ENCODE measurements at regions not wholly inside any gene's neighbourhood (a gene's known extent, or its start where the extent isn't known, plus 50 kb on each side); places are given as distances from the start of the nearest gene placed in this dataset.
"Not testable (repeated sequence)": the region's sequence is repeated elsewhere in the genome, so short reads cannot be mapped to it uniquely, and the experiment has no call there.

DNA sequence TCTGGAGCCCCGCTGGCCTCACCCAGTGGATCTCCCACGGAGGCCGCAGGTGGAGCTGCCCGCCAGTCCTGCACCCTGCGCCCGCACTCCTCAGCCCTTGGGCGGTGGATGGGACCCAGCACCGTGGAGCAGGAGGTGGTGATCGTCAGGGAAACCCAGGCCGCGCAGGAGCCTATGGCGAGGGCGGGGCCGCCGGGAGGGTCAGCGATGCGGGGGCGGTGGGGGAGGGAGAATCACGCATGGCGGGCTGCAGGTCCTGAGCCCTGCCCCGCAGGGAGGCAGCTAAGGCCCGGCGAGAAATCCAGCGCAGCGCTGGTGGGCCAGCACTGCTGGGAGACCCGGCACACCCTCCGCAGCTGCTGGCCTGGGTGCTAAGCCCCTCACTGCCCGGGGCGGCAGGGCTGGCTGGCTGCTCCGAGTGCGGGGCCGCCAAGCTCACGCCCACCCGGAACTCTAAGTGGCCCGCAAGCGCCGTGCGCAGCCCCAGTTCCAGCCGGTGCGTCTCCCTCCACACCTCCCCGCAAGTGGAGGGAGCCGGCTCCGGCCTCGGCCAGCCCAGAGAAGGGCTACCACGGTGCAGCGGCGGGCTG is 524.8 kb upstream of the TPK1 start:
- Histone ChIP-seq H3K36me3 (no peaks in the 10 kb centered on the region), H3K4me3 (no peak overlapping the region), H3K27ac (no peak overlapping the region), H3K9me3 (ENCODE audit: low read depth) (no peaks in the 10 kb centered on the region), H3K4me1 (ENCODE audit: low read depth) (no peaks in the 10 kb centered on the region), H3K27me3 (no peaks in the 10 kb centered on the region)
- no peak for DNase-seq (ENCODE audit: low read depth in 1 of 2, low spot score in 1 of 2)
- TF ChIP-seq, protein P1, sequence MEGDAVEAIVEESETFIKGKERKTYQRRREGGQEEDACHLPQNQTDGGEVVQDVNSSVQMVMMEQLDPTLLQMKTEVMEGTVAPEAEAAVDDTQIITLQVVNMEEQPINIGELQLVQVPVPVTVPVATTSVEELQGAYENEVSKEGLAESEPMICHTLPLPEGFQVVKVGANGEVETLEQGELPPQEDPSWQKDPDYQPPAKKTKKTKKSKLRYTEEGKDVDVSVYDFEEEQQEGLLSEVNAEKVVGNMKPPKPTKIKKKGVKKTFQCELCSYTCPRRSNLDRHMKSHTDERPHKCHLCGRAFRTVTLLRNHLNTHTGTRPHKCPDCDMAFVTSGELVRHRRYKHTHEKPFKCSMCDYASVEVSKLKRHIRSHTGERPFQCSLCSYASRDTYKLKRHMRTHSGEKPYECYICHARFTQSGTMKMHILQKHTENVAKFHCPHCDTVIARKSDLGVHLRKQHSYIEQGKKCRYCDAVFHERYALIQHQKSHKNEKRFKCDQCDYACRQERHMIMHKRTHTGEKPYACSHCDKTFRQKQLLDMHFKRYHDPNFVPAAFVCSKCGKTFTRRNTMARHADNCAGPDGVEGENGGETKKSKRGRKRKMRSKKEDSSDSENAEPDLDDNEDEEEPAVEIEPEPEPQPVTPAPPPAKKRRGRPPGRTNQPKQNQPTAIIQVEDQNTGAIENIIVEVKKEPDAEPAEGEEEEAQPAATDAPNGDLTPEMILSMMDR (IDR thresholded peaks at IDR 0.05; ENCODE audit: low read depth, low read length) = no peak

DNA sequence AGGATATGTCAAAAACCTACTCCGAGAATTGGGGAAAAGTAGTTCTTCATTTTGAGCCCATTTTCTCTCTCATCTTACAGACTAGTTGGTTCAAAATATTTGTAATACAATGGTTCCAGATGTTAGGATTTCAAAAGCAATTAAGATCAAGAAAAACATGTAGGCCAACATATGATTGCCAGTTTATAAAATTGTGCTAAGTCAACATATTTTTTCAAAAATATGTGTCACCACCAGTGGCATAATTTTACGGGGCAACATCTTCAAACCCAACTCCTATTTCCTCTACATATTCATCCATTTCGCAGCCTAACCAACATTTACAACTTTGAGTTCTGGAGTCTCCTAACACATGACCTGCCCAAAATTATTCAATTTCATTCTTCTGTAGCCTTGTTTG is 514.5 kb upstream of the TPK1 start:
- H3K4me3 ChIP-seq = no peak overlapping the region
- peaks cover 4% of the 10 kb centered on the region for H3K4me1 ChIP-seq (ENCODE audit: low read depth)
- TF ChIP-seq, protein P1 (IDR thresholded peaks at IDR 0.05; ENCODE audit: low read depth, low read length) = no peak
- no peaks in the 10 kb centered on the region for H3K36me3 ChIP-seq
- H3K9me3 ChIP-seq (ENCODE audit: low read depth) = no peaks in the 10 kb centered on the region
- DNase-seq (ENCODE audit: low read depth in 1 of 2, low spot score in 1 of 2) = no peak
- H3K27ac ChIP-seq = no peak overlapping the region
- no peaks in the 10 kb centered on the region for H3K27me3 ChIP-seq

DNA sequence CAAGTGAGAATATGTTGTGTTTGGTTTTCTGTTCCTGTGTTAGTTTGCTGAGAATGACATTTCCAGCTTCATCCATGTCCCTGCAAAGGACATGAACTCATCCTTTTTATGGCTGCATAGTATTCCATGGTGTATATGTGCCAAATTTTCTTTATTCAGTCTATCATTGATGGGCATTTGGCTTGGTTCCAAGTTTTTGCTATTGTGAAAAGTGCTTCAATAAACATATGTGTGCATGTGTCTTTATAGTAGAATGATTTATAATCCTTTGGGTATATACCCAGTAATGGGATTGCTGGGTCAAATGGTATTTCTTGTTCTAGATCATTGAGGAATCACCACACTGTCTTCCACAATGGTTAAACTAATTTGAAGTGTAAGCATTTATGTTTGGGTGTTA is 513.6 kb upstream of the TPK1 start:
- not testable (repeated sequence) for H3K27ac ChIP-seq; H3K4me3 ChIP-seq; DNase-seq (ENCODE audit: low read depth in 1 of 2, low spot score in 1 of 2); H3K4me1 ChIP-seq (ENCODE audit: low read depth); H3K9me3 ChIP-seq (ENCODE audit: low read depth); H3K36me3 ChIP-seq; H3K27me3 ChIP-seq

DNA sequence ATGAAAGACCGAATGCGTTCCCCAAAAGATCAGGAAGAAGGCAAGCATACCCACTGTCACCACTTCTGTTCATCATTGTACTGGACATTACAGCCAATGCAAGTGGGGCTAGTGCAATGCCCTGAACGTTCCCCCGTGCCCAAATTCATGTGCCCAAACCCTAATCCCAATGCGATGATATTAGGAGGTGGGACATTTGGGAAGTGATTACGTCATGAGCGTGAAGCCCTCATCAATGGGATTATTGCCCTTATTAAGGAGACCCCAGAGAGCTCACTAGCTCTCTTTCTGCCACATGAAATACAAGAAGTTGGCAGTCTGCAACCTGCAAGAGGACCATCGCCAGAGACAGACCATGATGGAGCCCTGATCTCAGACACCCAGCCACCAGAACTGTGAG is 511.4 kb upstream of the TPK1 start:
- H3K27ac ChIP-seq = no peak overlapping the region
- H3K36me3 ChIP-seq = no peaks in the 10 kb centered on the region
- TF ChIP-seq, protein P1 (IDR thresholded peaks at IDR 0.05; ENCODE audit: low read depth, low read length) = no peak
- no peak for DNase-seq (ENCODE audit: low read depth in 1 of 2, low spot score in 1 of 2)
- no peaks in the 10 kb centered on the region for H3K9me3 ChIP-seq (ENCODE audit: low read depth)
- H3K27me3 ChIP-seq = no peaks in the 10 kb centered on the region
- H3K4me1 ChIP-seq (ENCODE audit: low read depth) = no peaks in the 10 kb centered on the region
- H3K4me3 ChIP-seq = no peak overlapping the region

DNA sequence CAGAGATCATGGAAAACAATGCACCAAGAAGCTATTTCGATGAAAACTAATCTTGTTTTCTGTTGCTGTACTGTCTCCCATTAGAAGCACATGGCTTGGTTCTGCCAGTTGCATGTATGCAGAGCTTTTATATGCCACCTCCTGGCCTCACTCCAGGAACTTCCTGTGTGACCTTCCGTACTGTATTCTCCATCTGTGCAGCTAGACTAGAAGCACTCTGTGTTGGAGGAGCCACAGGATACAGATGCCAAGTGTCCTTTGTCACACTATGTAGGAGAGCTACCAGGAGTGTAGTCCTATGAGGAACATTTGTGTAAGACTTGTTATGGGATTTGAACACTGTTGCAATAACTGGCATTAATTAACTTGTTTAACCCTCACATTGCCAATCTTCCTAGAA is 503.5 kb upstream of the TPK1 start:
- Histone ChIP-seq H3K36me3 (no peaks in the 10 kb centered on the region), H3K4me1 (ENCODE audit: low read depth) (no peaks in the 10 kb centered on the region), H3K27me3 (no peaks in the 10 kb centered on the region), H3K9me3 (ENCODE audit: low read depth) (no peaks in the 10 kb centered on the region), H3K27ac (no peak overlapping the region), H3K4me3 (no peak overlapping the region)
- TF ChIP-seq, protein P1 (IDR thresholded peaks at IDR 0.05; ENCODE audit: low read depth, low read length) = no peak
- DNase-seq (ENCODE audit: low read depth in 1 of 2, low spot score in 1 of 2) = no peak

DNA sequence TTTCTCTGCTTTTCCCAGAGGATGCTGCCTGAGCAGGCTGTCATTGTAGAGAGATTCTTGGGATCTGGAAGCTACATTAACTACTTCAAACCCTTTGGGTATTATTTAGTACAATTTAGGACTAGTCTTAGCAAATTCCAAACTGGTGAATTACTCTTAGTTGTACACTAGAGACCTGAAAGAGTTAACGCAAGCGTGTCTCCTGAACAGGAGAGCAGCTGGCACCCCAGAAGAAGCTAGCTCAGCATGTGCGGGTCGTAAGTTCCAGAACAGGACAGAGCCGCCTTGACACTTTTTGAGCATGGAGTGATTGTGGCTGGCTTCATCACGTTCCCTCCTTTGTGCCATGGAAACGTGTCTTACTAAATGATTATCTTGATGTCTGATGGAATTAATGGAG is 495.7 kb upstream of the TPK1 start:
- Histone ChIP-seq H3K4me3 (no peak overlapping the region), H3K27me3 (no peaks in the 10 kb centered on the region), H3K27ac (no peak overlapping the region), H3K9me3 (ENCODE audit: low read depth) (no peaks in the 10 kb centered on the region), H3K4me1 (ENCODE audit: low read depth) (no peaks in the 10 kb centered on the region), H3K36me3 (no peaks in the 10 kb centered on the region)
- DNase-seq (ENCODE audit: low read depth in 1 of 2, low spot score in 1 of 2) = no peak
- TF ChIP-seq, protein P1 (IDR thresholded peaks at IDR 0.05; ENCODE audit: low read depth, low read length) = no peak
